Endothelial cell of umbilical vein (primary cell): ENCODE measurements at regions not wholly inside any gene's neighbourhood (a gene's known extent, or its start where the extent isn't known, plus 50 kb on each side); places are given as distances from the start of the nearest gene placed in this dataset.

Experiments
- JUN ChIP-seq: IDR thresholded peaks from 2 replicates; pipeline ENCODE4 v1.6.1; 2011; ENCODE audit warnings: borderline replicate concordance, low read depth; ENCODE audit not compliant: insufficient read length, insufficient read depth
- MYC ChIP-seq: IDR thresholded peaks from one replicate; pipeline ENCODE4 v1.6.1; 2011; ENCODE audit warnings: mild to moderate bottlenecking, low read depth, low read length
- POLR2A ChIP-seq: IDR thresholded peaks from 2 replicates; pipeline ENCODE4 v1.6.1; 2012; ENCODE audit warnings: low read depth, mild to moderate bottlenecking, control low read depth, low read length
- TF ChIP-seq, protein P1 (sequence below), 2 donors: IDR thresholded peaks; 1 replicate in 1 of 2; 2 replicates in 1 of 2; pipeline ENCODE4 v1.5.1; 2011; ENCODE audit warnings: low read length in 2 of 2, mild to moderate bottlenecking in 2 of 2, moderate library complexity in 2 of 2, control low read depth in 1 of 2, inconsistent platforms in 1 of 2, low read depth in 1 of 2; ENCODE audit not compliant: insufficient read depth in 1 of 2; ENCODE audit errors: extremely low read depth in 1 of 2
- TF ChIP-seq, protein P2 (sequence below): IDR thresholded peaks from 2 replicates; pipeline ENCODE4 v1.6.1; 2011; ENCODE audit not compliant: insufficient read depth, insufficient read length

DNA sequence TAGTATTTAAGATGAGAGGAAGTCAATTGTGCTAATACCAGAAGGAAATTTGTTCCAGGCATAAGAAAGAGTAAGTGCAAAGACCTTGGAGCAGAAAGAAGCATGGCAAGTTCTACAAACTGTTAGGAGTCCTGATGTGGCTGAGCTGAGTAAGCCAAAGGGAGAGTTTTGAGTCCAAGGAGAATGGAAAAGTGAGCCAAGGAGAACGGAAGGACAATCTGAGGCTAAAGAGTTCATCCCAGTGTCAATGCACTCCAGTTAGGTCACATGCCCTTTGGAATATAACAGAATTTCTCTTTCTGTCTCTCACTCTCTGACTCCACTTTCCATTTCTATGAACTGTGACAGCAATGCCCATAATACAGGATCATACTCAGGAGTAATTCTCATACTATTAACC, 224.7 kb downstream of the CAAP1 start:
- TF ChIP-seq, protein P1, sequence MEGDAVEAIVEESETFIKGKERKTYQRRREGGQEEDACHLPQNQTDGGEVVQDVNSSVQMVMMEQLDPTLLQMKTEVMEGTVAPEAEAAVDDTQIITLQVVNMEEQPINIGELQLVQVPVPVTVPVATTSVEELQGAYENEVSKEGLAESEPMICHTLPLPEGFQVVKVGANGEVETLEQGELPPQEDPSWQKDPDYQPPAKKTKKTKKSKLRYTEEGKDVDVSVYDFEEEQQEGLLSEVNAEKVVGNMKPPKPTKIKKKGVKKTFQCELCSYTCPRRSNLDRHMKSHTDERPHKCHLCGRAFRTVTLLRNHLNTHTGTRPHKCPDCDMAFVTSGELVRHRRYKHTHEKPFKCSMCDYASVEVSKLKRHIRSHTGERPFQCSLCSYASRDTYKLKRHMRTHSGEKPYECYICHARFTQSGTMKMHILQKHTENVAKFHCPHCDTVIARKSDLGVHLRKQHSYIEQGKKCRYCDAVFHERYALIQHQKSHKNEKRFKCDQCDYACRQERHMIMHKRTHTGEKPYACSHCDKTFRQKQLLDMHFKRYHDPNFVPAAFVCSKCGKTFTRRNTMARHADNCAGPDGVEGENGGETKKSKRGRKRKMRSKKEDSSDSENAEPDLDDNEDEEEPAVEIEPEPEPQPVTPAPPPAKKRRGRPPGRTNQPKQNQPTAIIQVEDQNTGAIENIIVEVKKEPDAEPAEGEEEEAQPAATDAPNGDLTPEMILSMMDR (IDR thresholded peaks at IDR 0.05; ENCODE audit: extremely low read depth in 1 of 2, insufficient read depth in 1 of 2, low read depth in 1 of 2, low read length in 2 of 2) = no peak
- TF ChIP-seq POLR2A = no peak
- TF ChIP-seq, protein P2, sequence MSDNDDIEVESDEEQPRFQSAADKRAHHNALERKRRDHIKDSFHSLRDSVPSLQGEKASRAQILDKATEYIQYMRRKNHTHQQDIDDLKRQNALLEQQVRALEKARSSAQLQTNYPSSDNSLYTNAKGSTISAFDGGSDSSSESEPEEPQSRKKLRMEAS = no peak
- no peak for TF ChIP-seq JUN
- TF ChIP-seq MYC = no peak
